Erythroblast (primary cell): ENCODE measurements at regions not wholly inside any gene's neighbourhood (a gene's known extent, or its start where the extent isn't known, plus 50 kb on each side); places are given as distances from the start of the nearest gene placed in this dataset.
"Not testable (repeated sequence)": the region's sequence is repeated elsewhere in the genome, so short reads cannot be mapped to it uniquely, and the experiment has no call there.

Experiments used
- GATA1 ChIP-seq: IDR thresholded peaks from 2 replicates; pipeline ENCODE4 v1.6.1; 2011; ENCODE audit warnings: low read depth, mild to moderate bottlenecking, control low read depth, low read length, moderate library complexity
- POLR2A ChIP-seq: IDR thresholded peaks from 2 replicates; pipeline ENCODE4 v1.6.1; 2011; ENCODE audit warnings: mild to moderate bottlenecking, low read length

DNA sequence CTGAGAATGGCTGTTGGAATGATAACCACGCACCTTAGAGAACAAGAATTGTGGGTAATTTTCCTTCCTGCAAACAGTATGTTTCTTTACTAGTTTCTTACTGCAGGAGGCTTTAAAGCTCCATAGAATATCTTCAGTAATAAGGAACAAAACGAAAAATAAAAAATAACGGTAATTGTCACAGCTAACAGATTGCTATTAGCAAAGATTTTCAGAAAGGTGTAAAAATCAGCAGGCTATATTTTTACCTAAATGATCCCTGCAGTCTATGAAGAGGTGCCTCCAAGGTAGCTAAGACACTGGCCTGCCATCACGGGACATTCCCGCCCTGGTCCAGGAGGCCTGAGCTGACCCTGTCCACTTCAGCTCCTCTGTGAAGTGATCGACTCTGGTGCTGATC is 127.6 kb upstream of the KCNJ18 start:
- TF ChIP-seq POLR2A, GATA1: not testable (repeated sequence)
